IPS DF 4.7 (cell line): ENCODE measurements at regions not wholly inside any gene's neighbourhood (a gene's known extent, or its start where the extent isn't known, plus 50 kb on each side); places are given as distances from the start of the nearest gene placed in this dataset.
"Not testable (repeated sequence)": the region's sequence is repeated elsewhere in the genome, so short reads cannot be mapped to it uniquely, and the experiment has no call there.

Experiments
- DNase-seq: peaks from one replicate; pipeline ENCODE4 v3.0.0-alpha.2; 2013; ENCODE audit warnings: low spot score; ENCODE audit errors: extremely low read depth

- DNase-seq = no peak
Observed at GRCh38 chr7:41579961-41580935, 122.6 kb downstream of the INHBA start.

- DNase-seq = no peak
Observed at GRCh38 chr7:41578700-41579099, 124.2 kb downstream of the INHBA start.

- DNase-seq = no peak
Observed at GRCh38 chr7:41576166-41576565, 126.7 kb downstream of the INHBA start.

- no peak for DNase-seq
Observed at GRCh38 chr7:41574377-41574776, 128.5 kb downstream of the INHBA start.

GRCh38 chr7:41573862-41574261 lies 129.0 kb downstream of the INHBA start:
- DNase-seq = no peak

GRCh38 chr7:41573443-41573842 lies 129.4 kb downstream of the INHBA start:
- DNase-seq = no peak

GRCh38 chr7:41573015-41573414 lies 129.9 kb downstream of the INHBA start:
- DNase-seq = no peak

GRCh38 chr7:41571573-41571972 lies 131.3 kb downstream of the INHBA start:
- DNase-seq = no peak

- no peak for DNase-seq
Observed at GRCh38 chr7:41570766-41571165, 132.1 kb downstream of the INHBA start.

GRCh38 chr7:41568135-41568534 lies 134.8 kb downstream of the INHBA start:
- DNase-seq = no peak

GRCh38 chr7:41567731-41568114 lies 135.2 kb downstream of the INHBA start:
- DNase-seq = no peak

- DNase-seq = no peak
Observed at GRCh38 chr7:41567031-41567730, 135.7 kb downstream of the INHBA start.

- DNase-seq = no peak
Observed at GRCh38 chr7:41566581-41566980, 136.3 kb downstream of the INHBA start.

- DNase-seq = no peak
Observed at GRCh38 chr7:41565655-41566054, 137.2 kb downstream of the INHBA start.

GRCh38 chr7:41559426-41559825 lies 143.5 kb downstream of the INHBA start:
- no peak for DNase-seq

GRCh38 chr7:41554481-41554880 lies 148.4 kb downstream of the INHBA start:
- DNase-seq = no peak

- not testable (repeated sequence) for DNase-seq
Observed at GRCh38 chr7:41550046-41550445, 152.8 kb downstream of the INHBA start.

- no peak for DNase-seq
Observed at GRCh38 chr7:41544241-41544640, 158.6 kb downstream of the INHBA start.

- DNase-seq = no peak
Observed at GRCh38 chr7:41540601-41541000, 162.3 kb downstream of the INHBA start.

GRCh38 chr7:41538810-41539724 lies 163.8 kb downstream of the INHBA start:
- peak; percentile 33 for DNase-seq

- no peak for DNase-seq
Observed at GRCh38 chr7:41536873-41537665, 165.8 kb downstream of the INHBA start.
